ENCODE measurements at regions not wholly inside any gene's neighbourhood (a gene's known extent, or its start where the extent isn't known, plus 50 kb on each side); places are given as distances from the start of the nearest gene placed in this dataset.

GRCh38 chr2:144225076-144225475 is 294.8 kb downstream of the ZEB2 start:
- no peaks in the 10 kb centered on the region for H3K9me3 Mint-ChIP-seq
- no peak overlapping the region for H3K27ac Mint-ChIP-seq
- no peaks in the 10 kb centered on the region for H3K27me3 Mint-ChIP-seq (ENCODE audit: low read depth)
- peaks cover 2% of the 10 kb centered on the region for H3K36me3 Mint-ChIP-seq
- H3K4me1 Mint-ChIP-seq: peaks cover 12% of the 10 kb centered on the region
- DNase-seq (ENCODE audit: low spot score in 2 of 2, unreplicated experiment in 2 of 2): no peak
- TF ChIP-seq, protein P1, sequence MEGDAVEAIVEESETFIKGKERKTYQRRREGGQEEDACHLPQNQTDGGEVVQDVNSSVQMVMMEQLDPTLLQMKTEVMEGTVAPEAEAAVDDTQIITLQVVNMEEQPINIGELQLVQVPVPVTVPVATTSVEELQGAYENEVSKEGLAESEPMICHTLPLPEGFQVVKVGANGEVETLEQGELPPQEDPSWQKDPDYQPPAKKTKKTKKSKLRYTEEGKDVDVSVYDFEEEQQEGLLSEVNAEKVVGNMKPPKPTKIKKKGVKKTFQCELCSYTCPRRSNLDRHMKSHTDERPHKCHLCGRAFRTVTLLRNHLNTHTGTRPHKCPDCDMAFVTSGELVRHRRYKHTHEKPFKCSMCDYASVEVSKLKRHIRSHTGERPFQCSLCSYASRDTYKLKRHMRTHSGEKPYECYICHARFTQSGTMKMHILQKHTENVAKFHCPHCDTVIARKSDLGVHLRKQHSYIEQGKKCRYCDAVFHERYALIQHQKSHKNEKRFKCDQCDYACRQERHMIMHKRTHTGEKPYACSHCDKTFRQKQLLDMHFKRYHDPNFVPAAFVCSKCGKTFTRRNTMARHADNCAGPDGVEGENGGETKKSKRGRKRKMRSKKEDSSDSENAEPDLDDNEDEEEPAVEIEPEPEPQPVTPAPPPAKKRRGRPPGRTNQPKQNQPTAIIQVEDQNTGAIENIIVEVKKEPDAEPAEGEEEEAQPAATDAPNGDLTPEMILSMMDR (IDR thresholded peaks at IDR 0.05; ENCODE audit: unreplicated experiment): no peak
- no peak overlapping the region for H3K4me3 Mint-ChIP-seq

- peaks cover 2% of the 10 kb centered on the region for H3K36me3 Mint-ChIP-seq
- TF ChIP-seq, protein P1 (IDR thresholded peaks at IDR 0.05; ENCODE audit: unreplicated experiment): no peak
- no peaks in the 10 kb centered on the region for H3K27me3 Mint-ChIP-seq (ENCODE audit: low read depth)
- no peaks in the 10 kb centered on the region for H3K9me3 Mint-ChIP-seq
- DNase-seq (ENCODE audit: low spot score in 2 of 2, unreplicated experiment in 2 of 2): no peak
- H3K4me3 Mint-ChIP-seq: no peak overlapping the region
- H3K4me1 Mint-ChIP-seq: peaks cover 9% of the 10 kb centered on the region
- H3K27ac Mint-ChIP-seq: no peak overlapping the region
Observed at GRCh38 chr2:144224472-144224871, 295.4 kb downstream of the ZEB2 start.

DNA sequence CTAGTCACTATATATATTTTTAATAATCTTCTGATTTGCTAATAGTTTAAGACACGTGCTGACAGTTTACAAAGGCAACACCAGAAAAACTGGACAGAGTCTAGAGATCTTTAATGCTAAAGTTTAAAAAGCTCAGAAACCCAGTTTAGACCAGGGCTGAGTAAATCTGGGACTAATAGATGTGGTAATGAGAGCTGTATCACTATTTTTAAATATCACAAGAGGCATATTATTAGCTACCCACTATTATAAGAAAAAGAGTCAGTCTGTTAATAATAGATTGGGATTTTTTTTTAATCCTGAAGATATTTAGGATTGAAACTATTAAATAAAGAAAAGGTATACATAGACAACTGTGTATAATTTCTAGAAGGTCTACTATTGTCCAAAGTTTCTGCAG is 299.9 kb downstream of the ZEB2 start:
- TF ChIP-seq, protein P1 (IDR thresholded peaks at IDR 0.05; ENCODE audit: unreplicated experiment): no peak
- Mint-ChIP-seq H3K4me3 (no peak overlapping the region), H3K9me3 (no peaks in the 10 kb centered on the region), H3K36me3 (no peaks in the 10 kb centered on the region), H3K27me3 (ENCODE audit: low read depth) (no peaks in the 10 kb centered on the region), H3K27ac (no peak overlapping the region), H3K4me1 (peaks cover 9% of the 10 kb centered on the region)
- DNase-seq (ENCODE audit: low spot score in 2 of 2, unreplicated experiment in 2 of 2): no peak

GRCh38 chr2:144217853-144218633 is 301.9 kb downstream of the ZEB2 start:
- H3K4me1 Mint-ChIP-seq: peaks cover 9% of the 10 kb centered on the region
- DNase-seq (ENCODE audit: low spot score in 2 of 2, unreplicated experiment in 2 of 2): no peak
- no peaks in the 10 kb centered on the region for H3K9me3 Mint-ChIP-seq
- TF ChIP-seq, protein P1 (IDR thresholded peaks at IDR 0.05; ENCODE audit: unreplicated experiment): no peak
- H3K36me3 Mint-ChIP-seq: no peaks in the 10 kb centered on the region
- no peaks in the 10 kb centered on the region for H3K27me3 Mint-ChIP-seq (ENCODE audit: low read depth)
- H3K4me3 Mint-ChIP-seq: no peak overlapping the region
- no peak overlapping the region for H3K27ac Mint-ChIP-seq

DNA sequence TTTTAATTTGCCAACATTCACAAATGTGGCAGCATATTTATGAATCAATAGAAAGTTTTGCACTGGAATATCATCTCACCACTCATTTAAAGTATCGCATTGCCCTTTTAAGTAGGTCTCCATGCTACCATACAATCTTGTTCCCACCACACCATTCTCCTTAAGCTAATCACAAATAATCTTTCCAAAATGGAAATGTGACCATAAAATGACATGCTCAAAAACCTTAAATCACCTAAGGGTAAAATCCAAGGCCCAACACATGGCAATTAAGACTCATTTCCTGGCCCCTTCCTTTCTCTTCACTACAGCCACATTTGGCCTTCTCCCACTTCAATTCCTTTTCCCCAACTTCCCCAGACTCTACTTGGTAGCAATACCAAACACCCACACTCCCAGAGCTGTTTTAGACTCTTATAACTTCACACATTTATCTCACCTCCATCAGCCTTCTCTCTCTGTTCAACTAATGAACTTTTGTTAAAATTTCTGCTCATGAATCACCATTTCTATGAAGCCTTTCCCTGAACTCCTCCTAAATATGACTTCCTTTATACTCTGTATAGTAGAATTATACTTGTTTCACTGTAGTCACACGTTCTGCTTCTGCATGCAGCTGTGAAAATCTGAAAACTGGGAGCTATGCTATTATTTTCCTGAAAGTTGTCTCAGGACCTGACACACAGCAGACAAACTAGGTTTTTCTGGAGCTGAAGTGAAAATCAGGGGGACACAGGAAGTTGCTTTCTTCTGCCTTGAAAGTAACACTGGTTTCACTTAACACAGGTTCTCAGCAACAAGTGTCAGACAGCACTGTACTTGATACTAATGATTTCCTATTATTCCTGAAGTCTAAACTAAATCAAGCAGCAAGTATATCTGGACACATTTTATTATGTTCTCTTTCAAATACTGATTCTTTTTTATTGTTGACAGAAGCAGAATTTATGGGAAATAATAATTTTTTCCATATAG is 303.9 kb downstream of the ZEB2 start:
- TF ChIP-seq, protein P1 (IDR thresholded peaks at IDR 0.05; ENCODE audit: unreplicated experiment): no peak
- Mint-ChIP-seq H3K9me3 (no peaks in the 10 kb centered on the region), H3K4me1 (peaks cover 9% of the 10 kb centered on the region), H3K4me3 (no peak overlapping the region), H3K36me3 (peaks cover under 1% of the 10 kb centered on the region), H3K27me3 (ENCODE audit: low read depth) (no peaks in the 10 kb centered on the region), H3K27ac (no peak overlapping the region)
- DNase-seq (ENCODE audit: low spot score in 2 of 2, unreplicated experiment in 2 of 2): no peak
